GM23338 (cell line): ENCODE measurements at regions not wholly inside any gene's neighbourhood (a gene's known extent, or its start where the extent isn't known, plus 50 kb on each side); places are given as distances from the start of the nearest gene placed in this dataset.
A peak's percentile ranks its signal among the peaks of the same experiment; 100 is the strongest.

ENCODE experiments used
- ATAC-seq: fragments of 200-7000 bp; cut with Tn5 transposase; 3 replicates; pipeline ENCODE4 v1.9.1; 2020
- DNase-seq: peaks from one replicate; pipeline ENCODE4 v3.0.0-alpha.2; 2015; ENCODE audit warnings: low spot score
- H2AFZ ChIP-seq: fragments of 200-600 bp; sonication (generic); 2 replicates; pipeline ENCODE4 v1.8.0; 2016; ENCODE audit warnings: antibody characterized with exemption, mild to moderate bottlenecking, moderate library complexity
- H3F3A ChIP-seq: fragments of 200-600 bp; sonication (generic); replicated peaks from 2 replicates; pipeline ENCODE4 v1.8.0; 2017; ENCODE audit warnings: antibody characterized with exemption, mixed run types, low read depth
- H3K27ac ChIP-seq: fragments of 200-600 bp; sonication (generic); 2 replicates; pipeline ENCODE4 v1.6.1; 2016; ENCODE audit warnings: low read depth
- H3K27me3 ChIP-seq: fragments of 200-600 bp; sonication (generic); 2 replicates; pipeline ENCODE4 v1.8.0; 2016; ENCODE audit warnings: mild to moderate bottlenecking, mixed run types, moderate library complexity; ENCODE audit not compliant: insufficient read depth
- H3K36me3 ChIP-seq: fragments of 200-600 bp; sonication (generic); 2 replicates; pipeline ENCODE4 v1.8.0; 2016; ENCODE audit warnings: mild to moderate bottlenecking; ENCODE audit not compliant: insufficient read depth
- H3K4me1 ChIP-seq: fragments of 200-600 bp; sonication (generic); 2 replicates; pipeline ENCODE4 v1.8.0; 2016; ENCODE audit warnings: mild to moderate bottlenecking, moderate library complexity; ENCODE audit not compliant: insufficient read depth
- H3K4me2 ChIP-seq: fragments of 200-600 bp; sonication (generic); 2 replicates; pipeline ENCODE4 v1.7.1; 2017; ENCODE audit warnings: mixed run types
- H3K4me3 ChIP-seq: fragments of 200-600 bp; sonication (generic); 2 replicates; pipeline ENCODE4 v1.6.1; 2016; ENCODE audit warnings: mixed run types
- H3K79me2 ChIP-seq: fragments of 200-600 bp; sonication (generic); replicated peaks from 2 replicates; pipeline ENCODE4 v1.8.0; 2017; ENCODE audit warnings: mild to moderate bottlenecking; ENCODE audit not compliant: insufficient read depth
- H3K9me2 ChIP-seq: fragments of 200-600 bp; sonication (generic); 2 replicates; pipeline ENCODE4 v1.8.0; 2017; ENCODE audit not compliant: insufficient read depth
- H4K20me1 ChIP-seq: fragments of 200-600 bp; sonication (generic); replicated peaks from 2 replicates; pipeline ENCODE4 v1.8.0; 2017; ENCODE audit warnings: mild to moderate bottlenecking; ENCODE audit not compliant: insufficient read depth
- H3K27ac Mint-ChIP-seq: 2 replicates; pipeline ENCODE4 v1.8.0; 2020; ENCODE audit warnings: inconsistent platforms, mild to moderate bottlenecking, moderate library complexity, mixed read lengths
- H3K27me3 Mint-ChIP-seq: 3 replicates; pipeline ENCODE4 v1.8.0; 2022; ENCODE audit warnings: low read depth, mild to moderate bottlenecking, moderate library complexity, mixed read lengths, inconsistent platforms; ENCODE audit not compliant: insufficient read depth, poor library complexity
- H3K36me3 Mint-ChIP-seq: 3 replicates; pipeline ENCODE4 v1.8.0; 2021; ENCODE audit warnings: low read depth, mild to moderate bottlenecking, inconsistent platforms, moderate library complexity, mixed read lengths
- H3K4me1 Mint-ChIP-seq: 3 replicates; pipeline ENCODE4 v1.8.0; 2020; ENCODE audit warnings: mild to moderate bottlenecking, inconsistent platforms, mixed read lengths
- H3K4me3 Mint-ChIP-seq: 3 replicates; pipeline ENCODE4 v1.8.0; 2021; ENCODE audit warnings: moderate library complexity, mild to moderate bottlenecking, inconsistent platforms, mixed read lengths
- H3K9me3 Mint-ChIP-seq: 3 replicates; pipeline ENCODE4 v1.8.0; 2020; ENCODE audit warnings: moderate library complexity, mild to moderate bottlenecking, inconsistent platforms, mixed read lengths
- CREB1 ChIP-seq: fragments of 250-450 bp; sonication (Bioruptor Pico); IDR thresholded peaks from 2 replicates; pipeline ENCODE4 v1.5.0; 2020; ENCODE audit warnings: low read depth, mild to moderate bottlenecking, moderate library complexity
- CTCF ChIP-seq, 2 experiments: fragments of 200-600 bp in 1 of 2; sonication (generic) in 1 of 2; conservative IDR thresholded peaks; 2 replicates each; pipeline versions ENCODE4 v1.5.1 to v1.6.1; 2016 to 2017; ENCODE audit warnings: antibody characterized with exemption in 2 of 2, low read depth in 2 of 2, mild to moderate bottlenecking in 2 of 2, moderate library complexity in 1 of 2
- ETS1 ChIP-seq: IDR thresholded peaks from 2 replicates; pipeline ENCODE4 v1.6.1; 2016; ENCODE audit warnings: antibody characterized with exemption
- EZH2 ChIP-seq: fragments of 200-600 bp; sonication (generic); IDR thresholded peaks from one replicate; pipeline ENCODE4 v1.8.0; 2017; ENCODE audit warnings: antibody characterized with exemption, mild to moderate bottlenecking, low read depth; ENCODE audit not compliant: unreplicated experiment
- EZH2phosphoT487 ChIP-seq: fragments of 200-600 bp; sonication (generic); IDR thresholded peaks from one replicate; pipeline ENCODE4 v1.8.1; 2018; ENCODE audit warnings: antibody characterized with exemption; ENCODE audit not compliant: unreplicated experiment
- JUNB ChIP-seq: IDR thresholded peaks from one replicate; pipeline ENCODE4 v1.6.1; 2016; ENCODE audit warnings: antibody characterized with exemption; ENCODE audit not compliant: unreplicated experiment
- NANOG ChIP-seq: IDR thresholded peaks from 2 replicates; pipeline ENCODE4 v1.6.1; 2016; ENCODE audit warnings: antibody characterized with exemption, borderline replicate concordance
- POLR2AphosphoS5 ChIP-seq: IDR thresholded peaks from 2 replicates; pipeline ENCODE4 v1.6.1; 2016; ENCODE audit warnings: antibody characterized with exemption, low read depth
- REST ChIP-seq: IDR thresholded peaks from one replicate; pipeline ENCODE4 v1.6.1; 2018; ENCODE audit warnings: antibody characterized with exemption; ENCODE audit not compliant: unreplicated experiment
- STAT1 ChIP-seq: IDR thresholded peaks from one replicate; pipeline ENCODE4 v1.6.1; 2016; ENCODE audit warnings: antibody characterized with exemption; ENCODE audit not compliant: unreplicated experiment
- ZNF114 ChIP-seq: fragments of 250-450 bp; sonication (Bioruptor Pico); IDR thresholded peaks from 2 replicates; pipeline ENCODE4 v1.5.0; 2020; ENCODE audit warnings: mild to moderate bottlenecking, moderate library complexity

GRCh38 chr6:134642279-134642678, 307.6 kb downstream of the ALDH8A1 start (continued):
- no peak for TF ChIP-seq STAT1
- no peak for TF ChIP-seq EZH2phosphoT487

GRCh38 chr6:134640975-134641429, 308.9 kb downstream of the ALDH8A1 start:
- H3F3A ChIP-seq, result no peaks in the 10 kb centered on the region
- TF ChIP-seq CTCF (conservative IDR thresholded peaks at IDR 0.05; ENCODE audit: low read depth in 2 of 2) (peak; percentile 94 to 95), NANOG (no peak)
- H3K9me2 ChIP-seq, result no peaks in the 10 kb centered on the region
- ATAC-seq (peak; percentile 78), DNase-seq (peak; percentile 79)
- Mint-ChIP-seq H3K27ac (no peak overlapping the region), H3K36me3 (no peaks in the 10 kb centered on the region), H3K9me3 (no peaks in the 10 kb centered on the region), H3K4me1 (peaks cover 24% of the 10 kb centered on the region), H3K27me3 (no peaks in the 10 kb centered on the region), H3K4me3 (no peak overlapping the region)
- no peaks in the 10 kb centered on the region for H4K20me1 ChIP-seq
- peaks cover 12% of the 10 kb centered on the region; the same call in 1 of the 2 replicates for H3K4me1 ChIP-seq
- no peaks in the 10 kb centered on the region for H3K27me3 ChIP-seq
- H3K27ac ChIP-seq, result no peak overlapping the region
- H3K4me2 ChIP-seq, result no peak overlapping the region
- no peak overlapping the region; the same call in 1 of the 2 replicates for H2AFZ ChIP-seq
- H3K36me3 ChIP-seq, result no peaks in the 10 kb centered on the region
- no peak overlapping the region for H3K4me3 ChIP-seq
- H3K79me2 ChIP-seq, result no peaks in the 10 kb centered on the region

GRCh38 chr6:134640229-134640628, 309.7 kb downstream of the ALDH8A1 start:
- Histone ChIP-seq H3K9me2 (no peaks in the 10 kb centered on the region), H3K4me1 (peaks cover 12% of the 10 kb centered on the region; the same call in 1 of the 2 replicates), H3K27me3 (no peaks in the 10 kb centered on the region), H3K4me3 (no peak overlapping the region), H3F3A (no peaks in the 10 kb centered on the region), H3K27ac (no peak overlapping the region), H4K20me1 (no peaks in the 10 kb centered on the region), H3K4me2 (no peak overlapping the region), H3K79me2 (no peaks in the 10 kb centered on the region), H3K36me3 (no peaks in the 10 kb centered on the region), H2AFZ (no peak overlapping the region)
- Mint-ChIP-seq H3K4me1 (peaks cover 24% of the 10 kb centered on the region), H3K27ac (no peak overlapping the region), H3K36me3 (no peaks in the 10 kb centered on the region), H3K4me3 (no peak overlapping the region), H3K27me3 (no peaks in the 10 kb centered on the region), H3K9me3 (no peaks in the 10 kb centered on the region)
- ATAC-seq (no peak), DNase-seq (no peak)
- TF ChIP-seq NANOG (no peak), ZNF114 (CRISPR knock-in tag) (no peak), STAT1 (no peak), JUNB (no peak), POLR2AphosphoS5 (no peak), ETS1 (no peak), EZH2 (no peak), CREB1 (CRISPR knock-in tag) (no peak), CTCF (conservative IDR thresholded peaks at IDR 0.05; ENCODE audit: low read depth in 2 of 2) (no peak), REST (no peak)
